NCI-H187 treated with DMSO at 0.1 percent for 48 hours (cell line): ENCODE measurements at regions not wholly inside any gene's neighbourhood (a gene's known extent, or its start where the extent isn't known, plus 50 kb on each side); places are given as distances from the start of the nearest gene placed in this dataset.
"Not testable (repeated sequence)": the region's sequence is repeated elsewhere in the genome, so short reads cannot be mapped to it uniquely, and the experiment has no call there.

Experiments
- DNase-seq: peaks from one replicate; lab custom pipeline; 2025; lab: John Stamatoyannopoulos, UW

DNA sequence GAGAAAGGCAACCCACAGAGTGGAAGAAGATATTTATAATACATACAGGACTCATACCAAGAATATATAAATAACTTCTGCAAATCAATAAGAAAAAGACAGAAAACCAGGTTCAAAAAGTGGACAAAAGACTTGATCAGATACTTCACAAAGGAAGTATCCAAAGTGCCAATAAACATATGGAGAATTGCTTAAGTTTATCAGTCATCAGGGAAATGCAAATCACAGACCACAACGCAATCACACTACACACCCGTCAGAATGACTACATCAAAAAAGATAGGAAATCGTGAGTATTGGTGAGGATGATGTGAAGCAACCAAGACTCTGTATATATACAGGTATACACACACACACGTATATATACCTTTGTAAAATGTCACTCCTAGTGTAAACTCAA is 180.6 kb downstream of the FAM43A start:
- DNase-seq = no peak

DNA sequence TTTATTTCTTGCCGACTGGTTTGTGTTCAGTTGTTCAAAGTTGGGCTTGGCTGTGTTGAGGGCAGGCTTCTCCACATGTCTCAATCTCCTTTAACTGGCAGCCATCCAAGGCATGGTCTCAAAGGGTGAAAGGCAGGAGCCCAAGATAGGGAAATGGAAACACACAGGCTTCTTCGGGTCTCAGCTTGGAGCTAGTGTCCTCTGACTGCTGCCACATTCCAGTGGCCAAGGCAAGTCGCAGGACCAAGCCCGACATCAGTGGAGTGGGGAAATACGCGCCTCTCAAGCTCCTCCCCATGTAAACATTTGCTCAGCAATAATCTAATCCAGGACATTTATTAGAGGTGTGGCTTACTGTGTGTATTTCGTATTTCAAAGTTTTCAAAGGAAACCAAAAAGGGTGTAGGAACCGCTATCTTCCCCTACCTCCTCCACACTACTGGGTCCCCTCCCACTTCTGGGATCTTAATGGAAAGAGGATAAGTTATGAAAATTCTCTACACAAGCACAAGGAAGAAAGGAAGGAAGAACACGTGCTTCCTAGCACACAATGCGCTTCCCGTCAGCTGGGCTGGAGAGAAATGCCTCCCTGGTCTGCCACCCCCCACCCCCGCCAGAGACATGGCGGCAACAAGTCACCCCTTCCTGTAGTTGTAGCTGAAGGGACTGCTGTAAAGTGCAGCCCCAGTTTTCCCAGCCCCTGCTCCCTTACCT is 181.7 kb downstream of the FAM43A start:
- no peak for DNase-seq

DNA sequence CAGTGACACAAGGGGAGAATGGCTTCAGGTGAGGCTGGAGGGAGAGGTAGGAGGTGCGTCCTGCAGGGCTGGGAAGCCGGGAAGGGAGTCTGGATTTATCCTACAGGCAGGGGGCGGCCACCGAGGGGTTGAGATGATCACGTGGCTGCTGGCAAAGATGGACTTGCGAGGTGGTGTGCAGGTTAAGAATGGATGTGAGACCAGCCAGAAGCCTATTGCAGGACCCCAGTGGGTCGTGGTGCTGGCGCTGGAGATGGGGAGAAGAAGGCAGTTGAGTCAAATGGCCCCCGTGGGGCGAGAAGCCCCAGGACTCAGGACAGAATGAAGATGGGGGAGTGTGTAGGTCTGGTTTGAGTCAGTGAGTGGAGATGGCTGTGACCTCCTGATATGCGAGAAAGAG is 183.1 kb downstream of the FAM43A start:
- DNase-seq = no peak

DNA sequence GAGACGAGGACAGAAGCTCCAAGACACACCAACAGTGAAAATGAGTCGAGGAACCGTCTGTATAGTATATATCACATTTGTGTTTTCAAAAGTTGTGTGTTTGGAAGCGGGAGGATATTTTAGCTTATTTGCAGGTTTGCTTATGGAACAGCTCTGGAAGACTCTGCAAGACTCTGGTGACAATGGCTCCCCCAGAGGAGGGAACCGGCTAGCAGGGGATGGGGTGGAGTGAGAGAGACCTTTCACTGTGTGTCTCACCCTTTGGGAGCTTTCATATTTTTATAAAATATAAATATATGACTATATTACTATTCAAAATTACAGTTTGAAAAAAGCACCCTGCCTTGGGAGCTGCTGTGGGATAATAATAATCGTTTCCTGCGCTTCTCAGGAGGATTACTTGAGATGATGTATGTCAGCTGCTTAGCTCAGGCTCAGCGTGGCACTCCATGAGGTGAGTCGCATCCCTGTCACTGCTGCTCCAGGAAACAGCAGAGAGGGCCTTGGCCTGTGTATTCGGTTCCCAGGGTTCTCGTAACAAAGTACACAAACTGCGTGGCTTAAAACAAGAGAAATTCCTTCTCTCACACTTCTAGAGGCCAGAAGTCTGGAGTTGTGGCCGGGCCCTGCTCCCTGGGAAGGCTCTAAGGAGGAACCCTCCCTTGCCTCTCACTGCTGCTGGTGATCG is 183.9 kb downstream of the FAM43A start:
- no peak for DNase-seq

DNA sequence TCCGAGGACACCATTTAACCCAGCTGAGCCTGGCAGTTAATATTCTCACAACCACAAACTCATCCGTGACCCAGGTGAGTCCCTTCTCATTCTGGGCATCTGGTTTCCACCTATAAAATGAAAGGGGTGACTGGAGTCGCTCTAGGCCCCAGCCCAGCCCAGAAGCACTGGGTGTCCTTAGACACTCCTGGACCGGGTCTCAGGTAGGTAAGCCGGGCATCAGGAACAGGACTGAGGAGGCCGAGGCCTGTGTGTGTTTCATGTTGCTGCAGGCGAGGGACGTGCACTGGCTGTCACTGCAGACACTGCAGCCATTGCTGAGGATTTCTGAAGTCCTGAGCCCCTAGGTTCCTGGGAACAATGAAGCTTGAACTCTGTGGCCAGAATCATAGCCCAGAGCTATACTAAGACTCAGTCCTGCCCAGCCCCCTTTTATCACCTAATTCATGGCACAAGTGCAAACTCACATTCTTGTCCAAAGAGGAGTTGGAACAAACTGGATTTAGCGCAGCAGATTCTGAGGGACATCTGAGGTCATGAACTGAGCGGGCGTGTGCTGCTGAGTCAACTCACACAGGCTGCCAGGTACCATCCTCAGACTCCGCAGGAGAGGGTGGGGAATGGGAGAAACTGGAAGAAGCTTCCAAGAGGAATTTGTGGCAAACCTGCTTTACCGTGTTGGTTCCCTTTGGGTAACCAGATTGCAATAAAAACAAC is 184.9 kb downstream of the FAM43A start:
- no peak for DNase-seq

DNA sequence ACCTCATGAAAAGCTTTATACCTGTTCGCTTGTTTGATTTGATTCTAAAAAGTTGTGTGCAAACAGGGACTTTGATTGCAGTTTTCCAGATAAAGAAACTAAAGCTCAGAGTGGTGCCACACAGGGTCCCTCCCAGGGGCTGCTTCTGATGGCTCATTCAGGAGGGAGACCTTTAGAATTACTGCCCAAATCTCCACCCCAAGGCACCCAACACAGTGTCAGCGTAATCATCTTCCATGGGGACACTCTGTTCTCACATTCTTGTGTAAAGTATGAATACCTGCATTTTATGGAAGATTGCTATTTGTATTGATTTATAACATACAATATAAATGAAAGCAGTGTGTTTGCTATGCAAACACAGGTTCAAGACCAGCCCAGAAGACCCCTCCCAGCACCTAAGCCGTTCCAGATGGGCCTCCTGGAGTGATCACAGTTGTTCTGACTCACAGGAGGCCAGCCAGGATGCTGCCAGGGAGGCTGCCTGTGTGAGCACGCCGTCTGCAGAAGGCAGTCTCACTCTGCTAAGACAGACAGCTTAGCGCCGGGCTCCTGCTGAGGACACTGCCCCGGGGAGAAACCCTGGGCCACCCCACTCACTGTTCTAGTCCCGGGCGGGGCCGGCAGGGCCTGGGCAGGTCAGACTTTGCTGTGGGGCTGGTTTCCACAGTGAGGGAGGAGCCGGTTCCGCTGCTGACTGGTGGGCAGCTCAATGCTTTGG is 185.6 kb downstream of the FAM43A start:
- no peak for DNase-seq

DNA sequence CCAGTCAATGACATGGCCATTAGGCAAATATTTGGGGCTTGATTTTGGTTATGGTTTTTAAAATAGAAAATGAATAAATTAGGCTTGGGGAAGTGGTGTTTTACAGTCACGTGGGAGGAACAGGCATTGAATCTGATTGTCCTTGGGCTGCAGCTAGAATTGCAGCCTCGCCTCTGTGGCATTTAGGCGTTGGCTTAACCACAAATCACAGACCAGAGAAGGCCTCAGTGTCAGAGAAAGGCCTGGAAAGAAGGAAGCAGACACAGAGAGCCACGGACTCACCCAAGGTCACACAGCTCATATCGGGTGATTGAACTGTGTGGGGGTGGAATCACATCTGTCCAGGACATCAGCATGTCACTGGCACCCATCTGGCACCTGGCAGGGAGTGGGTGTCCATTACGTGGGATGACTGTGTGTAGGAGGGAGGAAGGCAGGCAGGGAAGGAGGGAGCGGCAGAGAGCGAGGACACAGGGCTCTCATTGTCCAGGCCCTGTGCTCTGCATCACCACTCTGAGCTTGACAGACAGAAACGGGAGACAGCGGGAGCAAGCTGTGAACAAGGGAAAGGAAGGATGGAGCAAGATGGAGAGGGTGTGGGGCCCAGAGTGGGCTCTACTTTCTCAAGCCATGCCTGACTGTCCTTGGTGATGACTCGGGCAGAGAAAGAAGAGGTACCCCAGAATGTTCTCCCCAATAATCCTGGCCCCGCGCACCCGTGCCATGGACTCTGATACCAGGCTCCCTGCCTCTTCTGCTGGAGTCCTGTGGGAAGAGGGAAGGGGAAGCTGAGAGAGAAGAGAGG is 186.4 kb downstream of the FAM43A start:
- no peak for DNase-seq

DNA sequence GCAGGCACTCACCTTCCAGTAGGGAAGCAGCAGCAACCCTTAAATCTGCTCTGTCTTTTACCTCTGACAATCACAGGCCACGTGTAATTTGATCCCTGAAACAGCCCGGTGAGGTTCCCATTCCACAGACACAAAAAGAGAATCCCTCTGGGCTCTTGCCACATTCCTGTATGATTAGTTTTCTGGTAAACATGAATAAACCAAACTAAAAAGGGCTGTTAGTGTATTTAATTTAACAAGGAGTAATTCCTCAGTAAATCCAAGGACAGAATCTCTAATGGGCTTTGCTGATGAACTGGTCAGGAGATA is 186.9 kb downstream of the FAM43A start:
- no peak for DNase-seq

DNA sequence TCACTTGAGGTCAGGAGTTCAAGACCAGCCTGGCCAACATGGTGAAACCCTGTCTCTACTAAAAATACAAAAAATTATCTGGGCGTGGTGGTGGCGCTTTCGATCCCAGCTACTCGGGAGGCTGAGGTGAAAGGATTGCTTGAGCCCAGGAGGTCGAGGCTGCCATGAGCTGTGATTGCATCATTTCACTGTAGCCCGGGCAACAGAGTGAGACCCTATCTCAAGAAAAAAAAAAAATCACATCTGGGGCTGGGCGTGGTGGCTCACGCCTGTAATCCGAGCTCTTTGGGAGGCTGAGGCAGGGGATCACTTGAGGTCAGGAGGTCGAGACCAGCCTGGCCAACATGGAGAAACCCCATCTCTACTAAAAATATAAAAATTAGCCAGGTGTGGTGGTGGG is 187.8 kb downstream of the FAM43A start:
- not testable (repeated sequence) for DNase-seq

DNA sequence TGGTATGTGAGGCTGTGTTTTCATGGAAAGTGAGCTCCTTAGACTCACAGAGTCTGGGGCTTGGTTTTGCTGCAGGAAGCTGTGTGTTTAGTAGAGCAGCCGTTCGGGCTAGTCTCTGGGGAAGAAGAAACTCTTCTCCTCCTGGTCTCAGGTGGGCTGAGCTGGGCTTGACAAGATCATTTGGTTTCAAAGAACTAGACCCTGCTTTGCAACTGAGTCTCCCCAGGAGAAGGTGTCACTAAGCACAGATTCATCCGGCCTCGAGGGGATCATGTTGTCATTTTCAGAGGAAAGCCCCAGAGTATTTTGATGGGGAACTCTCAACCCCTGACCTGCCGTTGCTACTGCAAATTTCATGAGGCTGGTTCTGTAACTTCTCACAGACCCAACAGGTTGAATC is 188.5 kb downstream of the FAM43A start:
- no peak for DNase-seq

DNA sequence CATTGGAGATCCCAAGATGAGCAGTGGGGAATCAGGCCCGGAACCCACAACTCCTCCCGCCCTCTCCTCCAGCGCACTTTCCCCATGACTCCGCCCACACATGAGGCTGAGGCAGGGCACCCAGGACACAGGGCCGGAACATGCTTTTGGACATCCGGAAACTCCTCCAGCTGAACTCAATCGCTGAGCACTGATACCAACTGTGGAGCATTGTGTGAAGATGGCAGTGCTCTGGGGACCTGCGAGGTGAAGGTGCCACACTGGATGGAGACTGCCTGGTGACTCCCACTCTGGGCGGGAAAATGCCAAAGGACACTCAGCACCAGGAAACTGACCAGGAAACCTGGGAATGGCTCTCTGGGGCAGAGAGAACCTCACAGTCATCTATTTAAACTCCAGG is 189.1 kb downstream of the FAM43A start:
- DNase-seq = no peak

DNA sequence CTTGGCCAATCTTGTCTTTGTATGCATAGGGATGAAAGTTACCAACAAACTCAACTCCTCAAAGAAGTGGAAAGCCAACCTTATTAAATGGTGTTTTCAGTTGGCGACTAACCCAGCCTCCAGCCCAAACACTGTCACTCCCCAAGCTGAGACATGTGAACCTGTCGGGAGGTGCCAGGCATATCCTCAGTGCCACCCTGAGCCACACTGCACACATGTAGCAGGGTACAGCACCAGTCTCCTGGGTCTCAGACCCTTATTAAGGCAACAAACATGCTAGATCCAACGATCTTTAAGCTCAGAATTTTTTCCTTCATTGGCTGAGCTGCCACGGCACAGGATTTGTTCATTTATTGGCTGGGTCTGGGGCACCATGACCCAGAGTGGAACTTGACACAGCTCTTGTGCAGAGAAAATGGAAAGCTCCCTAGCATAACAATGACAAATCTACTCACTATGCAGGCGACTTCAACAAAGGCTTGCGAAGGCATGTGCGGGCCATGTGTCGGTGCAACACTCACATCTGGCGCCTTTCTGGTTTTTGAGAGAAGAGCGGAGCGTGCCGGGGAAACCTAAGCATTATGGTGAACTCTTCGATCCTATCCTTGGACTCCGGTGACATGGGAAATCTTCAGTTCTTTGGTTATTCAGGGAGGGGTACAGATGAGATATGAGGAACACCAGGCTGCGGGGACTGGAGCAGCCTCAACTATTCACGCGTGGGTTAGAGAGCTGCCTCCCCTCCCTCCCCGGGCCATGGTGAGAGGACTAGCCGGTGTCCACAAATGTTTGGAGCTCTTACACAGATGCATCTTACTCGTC is 190.1 kb downstream of the FAM43A start:
- DNase-seq = no peak

DNA sequence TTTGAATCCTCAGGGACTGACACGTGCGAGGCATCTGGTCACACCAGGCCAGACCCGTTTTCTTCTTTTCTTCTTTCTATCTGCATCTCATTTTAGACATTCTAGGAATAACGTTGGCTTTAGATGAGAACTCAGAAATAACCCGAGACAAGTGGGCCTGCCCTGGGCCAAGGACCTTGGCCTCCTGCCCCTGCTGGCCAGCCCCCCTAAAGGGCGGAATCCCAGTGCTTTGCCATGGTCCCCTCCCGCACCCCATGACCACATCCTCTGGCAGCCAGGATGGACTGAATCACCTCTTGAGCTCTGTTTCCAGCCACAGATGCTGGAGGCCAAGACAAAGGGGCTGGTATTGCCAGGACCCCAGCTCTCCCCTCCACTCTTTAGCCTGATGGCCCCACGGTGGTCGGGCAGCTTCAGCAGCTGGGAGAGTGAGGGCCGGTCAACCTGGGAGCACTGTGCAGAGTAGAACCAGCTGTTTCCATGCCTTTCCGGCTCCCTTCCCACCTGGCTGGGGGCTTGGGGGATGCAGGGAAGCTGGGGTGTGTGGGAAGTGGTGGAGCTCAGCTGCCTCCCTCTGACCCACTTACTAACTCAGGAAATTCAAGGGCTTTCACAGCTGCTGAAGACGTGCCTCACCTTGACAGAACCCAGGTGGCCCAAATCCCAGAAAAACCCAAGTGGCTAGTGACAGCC is 190.9 kb downstream of the FAM43A start:
- no peak for DNase-seq

DNA sequence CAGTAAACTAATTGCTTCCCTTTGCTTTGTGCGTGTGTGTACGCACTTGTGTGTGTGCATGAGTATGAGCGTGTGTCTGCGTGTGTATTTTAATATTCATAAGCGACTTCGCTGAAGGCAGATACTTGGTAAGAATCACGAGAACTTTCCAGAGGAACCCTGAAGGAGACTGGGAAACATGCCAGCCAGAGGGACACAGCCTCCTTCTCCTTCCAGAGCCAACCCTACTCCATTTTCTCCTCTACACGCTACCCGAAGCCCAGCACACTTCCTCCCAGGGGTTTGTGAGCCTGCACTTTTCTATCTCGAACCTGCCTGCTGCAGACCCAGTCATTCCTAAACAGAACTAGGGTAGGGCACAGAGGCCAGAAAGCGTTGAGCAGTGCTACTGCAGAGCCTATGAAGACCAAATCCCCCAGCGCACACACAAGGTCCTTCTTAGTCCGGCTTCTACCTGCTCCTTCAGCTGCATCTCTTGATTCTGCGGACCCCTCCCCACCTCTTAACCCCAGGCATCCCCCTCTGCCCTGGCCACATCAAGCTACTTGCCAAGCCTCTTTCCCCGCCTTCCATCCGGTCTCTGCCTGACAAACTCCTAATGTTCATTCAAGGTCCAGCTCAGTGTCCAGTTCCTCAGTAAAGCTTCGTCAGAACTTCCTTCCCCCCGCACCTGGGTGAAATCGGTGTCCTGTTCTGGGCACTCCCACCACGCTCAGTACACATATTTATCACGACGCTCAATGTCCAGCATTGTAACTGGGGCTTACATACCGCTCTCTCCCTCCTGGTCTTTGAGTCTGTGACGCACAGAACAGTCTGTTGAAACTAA is 191.8 kb downstream of the FAM43A start:
- no peak for DNase-seq

DNA sequence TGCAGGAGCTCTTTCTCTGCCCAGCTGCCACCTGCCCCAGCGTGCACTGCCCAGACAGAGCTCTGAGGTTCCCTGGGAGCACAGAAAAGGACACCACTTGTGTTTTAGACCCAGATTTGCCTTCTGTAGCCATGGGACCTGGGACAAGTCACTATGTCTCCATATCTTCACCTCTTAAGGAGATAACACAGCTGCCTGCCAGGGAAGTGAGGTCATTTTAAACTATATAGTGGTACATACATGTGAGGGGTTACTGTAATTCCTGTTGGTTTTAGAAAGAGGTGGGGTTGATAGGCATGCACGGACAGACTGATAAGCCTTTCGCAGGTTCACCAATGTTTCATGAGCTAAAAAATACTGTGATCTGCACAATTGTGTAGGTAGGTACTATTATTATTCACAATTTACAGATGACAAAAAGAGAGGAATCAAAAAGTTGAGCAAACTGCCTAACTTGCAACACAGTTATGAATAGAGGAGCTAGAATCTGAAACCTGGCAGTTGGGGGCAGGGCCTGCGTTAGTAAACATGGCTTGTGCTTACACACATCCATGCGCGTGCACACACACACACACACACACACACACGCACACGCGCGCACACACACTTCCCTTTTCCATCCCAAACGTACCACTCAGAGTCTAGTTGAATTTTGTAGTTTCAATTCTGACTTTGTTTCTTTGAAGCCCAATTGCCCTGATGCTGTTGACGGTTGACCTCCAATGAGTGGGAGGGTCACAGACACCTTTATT is 193.6 kb downstream of the FAM43A start:
- no peak for DNase-seq

DNA sequence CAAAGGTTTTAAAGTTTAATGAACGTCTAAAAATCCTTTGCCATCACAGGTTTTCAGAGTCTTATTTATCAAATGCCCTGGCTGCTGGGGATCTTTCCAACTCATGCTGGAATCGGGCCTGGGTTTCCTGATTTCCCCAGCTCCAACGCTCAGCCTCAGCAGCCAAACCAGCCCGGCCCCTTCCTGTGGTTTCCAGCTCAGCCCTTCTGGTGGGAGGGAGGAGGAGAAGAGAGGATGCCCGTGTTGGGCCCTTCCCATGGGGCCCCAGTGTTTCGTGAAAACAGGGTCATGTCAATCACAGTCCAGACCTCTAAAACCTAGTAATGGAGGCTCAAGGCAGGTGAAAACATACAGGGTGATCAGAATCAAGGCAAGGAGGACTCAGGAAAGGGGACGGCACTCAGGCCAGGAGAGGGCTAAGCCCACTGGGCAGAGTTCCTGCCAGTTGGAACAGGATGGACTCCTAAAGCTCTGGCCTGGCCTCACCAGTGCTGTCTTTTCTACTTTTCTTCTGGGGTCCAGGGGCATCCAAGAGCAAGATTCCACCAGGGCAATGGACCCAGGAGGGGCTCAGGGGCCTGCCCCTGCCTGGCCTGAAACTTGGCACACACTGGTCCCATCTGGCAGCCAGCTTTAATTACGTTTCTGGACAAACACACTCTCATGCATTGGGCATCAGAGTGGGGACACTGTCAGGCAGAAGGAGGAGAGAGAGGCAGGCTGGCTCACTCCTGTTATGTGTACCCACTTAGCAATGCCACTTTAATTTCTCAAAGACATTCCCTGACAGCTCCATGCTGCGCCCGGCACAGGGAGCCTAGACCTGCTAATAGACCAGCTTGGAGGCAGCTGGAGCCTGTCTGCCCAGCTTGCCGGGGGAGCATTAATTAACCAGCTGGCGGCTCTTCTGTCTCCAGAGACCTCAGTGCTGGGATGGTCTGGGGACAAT is 194.6 kb downstream of the FAM43A start:
- no peak for DNase-seq
